ENCODE measurements at regions not wholly inside any gene's neighbourhood (a gene's known extent, or its start where the extent isn't known, plus 50 kb on each side); places are given as distances from the start of the nearest gene placed in this dataset.

GRCh38 chr22:48869788-48870187 lies 957.9 kb downstream of the BRD1 start (continued):
- TF ChIP-seq ZNF462 (CRISPR knock-in tag; IDR thresholded peaks at IDR 0.05) = no peak
- TF ChIP-seq ZNF331 (CRISPR knock-in tag; IDR thresholded peaks at IDR 0.05; ENCODE audit: low read depth) = no peak
- no peak for TF ChIP-seq JUNB (IDR thresholded peaks at IDR 0.05; ENCODE audit: unreplicated experiment)
- no peak for TF ChIP-seq REST (IDR thresholded peaks at IDR 0.05; ENCODE audit: unreplicated experiment)
- no peak for TF ChIP-seq ZNF114 (CRISPR knock-in tag; IDR thresholded peaks at IDR 0.05)
- TF ChIP-seq CREB1 (CRISPR knock-in tag; IDR thresholded peaks at IDR 0.05; ENCODE audit: low read depth) = no peak

GRCh38 chr22:48869161-48869560 lies 958.5 kb downstream of the BRD1 start:
- Histone ChIP-seq H3K4me1 (ENCODE audit: insufficient read depth) (no peaks in the 10 kb centered on the region), H3K27ac (ENCODE audit: low read depth) (no peak overlapping the region)
- TF ChIP-seq ZNF114 (CRISPR knock-in tag; IDR thresholded peaks at IDR 0.05) = no peak
- TF ChIP-seq CREB1 (CRISPR knock-in tag; IDR thresholded peaks at IDR 0.05; ENCODE audit: low read depth) = no peak
- no peak for TF ChIP-seq EZH2phosphoT487 (IDR thresholded peaks at IDR 0.05; ENCODE audit: unreplicated experiment)
- no peak for TF ChIP-seq REST (IDR thresholded peaks at IDR 0.05; ENCODE audit: unreplicated experiment)
- TF ChIP-seq POLR2AphosphoS5 (IDR thresholded peaks at IDR 0.05; ENCODE audit: low read depth) = no peak
- TF ChIP-seq JUNB (IDR thresholded peaks at IDR 0.05; ENCODE audit: unreplicated experiment) = no peak

More at GRCh38 chr22:48869161-48869560, 958.5 kb downstream of the BRD1 start:
- Histone ChIP-seq H3K4me3 (no peak overlapping the region), H3K79me2 (replicated peaks; ENCODE audit: insufficient read depth) (no peaks in the 10 kb centered on the region), H3F3A (replicated peaks; ENCODE audit: low read depth) (no peaks in the 10 kb centered on the region), H3K27me3 (ENCODE audit: insufficient read depth) (no peaks in the 10 kb centered on the region), H3K4me2 (no peak overlapping the region), H4K20me1 (replicated peaks; ENCODE audit: insufficient read depth) (no peaks in the 10 kb centered on the region), H3K9me2 (ENCODE audit: insufficient read depth) (no peaks in the 10 kb centered on the region), H3K36me3 (ENCODE audit: insufficient read depth) (no peaks in the 10 kb centered on the region), H2AFZ (no peak overlapping the region)
- no peak for ATAC-seq
- H3K4me3 Mint-ChIP-seq = no peak overlapping the region
- H3K36me3 Mint-ChIP-seq (ENCODE audit: low read depth) = no peaks in the 10 kb centered on the region
- H3K9me3 Mint-ChIP-seq = peaks cover 5% of the 10 kb centered on the region; the same call in 2 of the 3 replicates
- DNase-seq (ENCODE audit: low spot score) = no peak
- no peak overlapping the region for H3K27ac Mint-ChIP-seq
- H3K4me1 Mint-ChIP-seq = peaks cover 8% of the 10 kb centered on the region
- peaks cover 3% of the 10 kb centered on the region for H3K27me3 Mint-ChIP-seq (ENCODE audit: insufficient read depth, low read depth, poor library complexity)

Data from GM23338 (cell line).